ENCODE measurements at regions not wholly inside any gene's neighbourhood (a gene's known extent, or its start where the extent isn't known, plus 50 kb on each side); places are given as distances from the start of the nearest gene placed in this dataset.
"Not testable (repeated sequence)": the region's sequence is repeated elsewhere in the genome, so short reads cannot be mapped to it uniquely, and the experiment has no call there.

DNA sequence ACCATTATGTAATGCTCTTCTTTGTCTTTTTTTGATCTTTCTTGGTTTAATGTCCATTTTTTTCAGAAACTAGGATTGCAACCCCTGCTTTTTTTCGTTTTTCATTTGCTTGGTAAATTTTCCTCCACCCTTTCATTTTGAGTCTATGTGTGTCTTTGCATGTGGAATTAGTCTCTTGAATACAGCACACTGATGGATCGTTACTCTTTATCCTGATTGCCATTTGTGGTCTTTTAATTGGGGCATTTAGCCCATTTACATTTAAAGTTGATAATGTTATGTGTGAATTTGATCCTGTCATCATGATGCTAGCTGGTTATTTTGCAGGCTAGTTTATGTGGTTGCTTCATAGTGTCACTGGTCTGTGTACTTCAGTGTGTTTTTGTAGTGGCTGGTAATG lies 75.6 kb upstream of the ETV3 start:
- 64 to 78% methylated on average over 2 of the region's 2 CpGs for WGBS, 2 donors
- Histone ChIP-seq H3K9ac (ENCODE audit: insufficient read depth in 1 of 2, low read length in 2 of 2) (no peak overlapping the region), H3K4me1 (ENCODE audit: control insufficient read depth in 5 of 5, insufficient read depth in 5 of 5, low read length in 5 of 5) (no peaks in the 10 kb centered on the region), H3K4me3 (no peak overlapping the region), H3K27me3 (ENCODE audit: control insufficient read depth in 3 of 3, insufficient read depth in 3 of 3, low read length in 2 of 3) (no peaks in the 10 kb centered on the region), H3K9me3 (ENCODE audit: control insufficient read depth in 4 of 4, insufficient read depth in 3 of 4, low read length in 3 of 4) (peaks cover 0 to 19% (median 5%) of the 10 kb centered on the region in 4 donors), H3K27ac (ENCODE audit: low read depth in 1 of 2, low read length in 1 of 2) (no peak overlapping the region), H3K36me3 (ENCODE audit: control insufficient read depth in 4 of 4, insufficient read depth in 4 of 4, low read length in 4 of 4) (no peaks in the 10 kb centered on the region)
- TF ChIP-seq CTCF (IDR thresholded peaks at IDR 0.05; ENCODE audit: control extremely low read depth, extremely low read depth) = no peak
- DNase-seq (no peak), ATAC-seq (ENCODE audit: insufficient read depth, low FRiP score) (no peak)

GRCh38 chr1:157209514-157209913 lies 71.3 kb upstream of the ETV3 start:
- 70 to 73% methylated on average over 2 of the region's 2 CpGs for WGBS, 2 donors
- H3K9ac ChIP-seq (ENCODE audit: insufficient read depth in 1 of 2, low read length in 2 of 2) = no peak overlapping the region
- H3K4me1 ChIP-seq (ENCODE audit: control insufficient read depth in 5 of 5, insufficient read depth in 5 of 5, low read length in 5 of 5) = no peaks in the 10 kb centered on the region
- H3K36me3 ChIP-seq (ENCODE audit: control insufficient read depth in 4 of 4, insufficient read depth in 4 of 4, low read length in 4 of 4) = no peaks in the 10 kb centered on the region
- no peak overlapping the region for H3K27ac ChIP-seq (ENCODE audit: low read depth in 1 of 2, low read length in 1 of 2)
- DNase-seq (no peak), ATAC-seq (ENCODE audit: insufficient read depth, low FRiP score) (no peak)
- peaks cover 0 to 15% (median under 1%) of the 10 kb centered on the region in 4 donors for H3K9me3 ChIP-seq (ENCODE audit: control insufficient read depth in 4 of 4, insufficient read depth in 3 of 4, low read length in 3 of 4)
- H3K4me3 ChIP-seq = no peak overlapping the region
- H3K27me3 ChIP-seq (ENCODE audit: control insufficient read depth in 3 of 3, insufficient read depth in 3 of 3, low read length in 2 of 3) = no peaks in the 10 kb centered on the region
- no peak for TF ChIP-seq CTCF (IDR thresholded peaks at IDR 0.05; ENCODE audit: control extremely low read depth, extremely low read depth)

- 96 to 99% methylated on average over 3 of the region's 3 CpGs for WGBS, 2 donors
Measured at GRCh38 chr1:157205982-157206381, 67.8 kb upstream of the ETV3 start.

GRCh38 chr1:157203166-157203565 lies 65.0 kb upstream of the ETV3 start:
- H3K27ac ChIP-seq (ENCODE audit: low read depth in 1 of 2, low read length in 1 of 2) = no peak overlapping the region
- no peaks in the 10 kb centered on the region for H3K27me3 ChIP-seq (ENCODE audit: control insufficient read depth in 3 of 3, insufficient read depth in 3 of 3, low read length in 2 of 3)
- H3K4me1 ChIP-seq (ENCODE audit: control insufficient read depth in 5 of 5, insufficient read depth in 5 of 5, low read length in 5 of 5) = peaks cover 0 to 5% (median 0%) of the 10 kb centered on the region in 5 donors
- TF ChIP-seq CTCF (IDR thresholded peaks at IDR 0.05; ENCODE audit: control extremely low read depth, extremely low read depth) = no peak
- ATAC-seq (ENCODE audit: insufficient read depth, low FRiP score) (no peak), DNase-seq (no peak)
- 94 to 96% methylated on average over 5 of the region's 5 CpGs for WGBS, 2 donors
- H3K9ac ChIP-seq (ENCODE audit: insufficient read depth in 1 of 2, low read length in 2 of 2) = no peak overlapping the region
- no peak overlapping the region for H3K4me3 ChIP-seq
- H3K36me3 ChIP-seq (ENCODE audit: control insufficient read depth in 4 of 4, insufficient read depth in 4 of 4, low read length in 4 of 4) = no peaks in the 10 kb centered on the region
- H3K9me3 ChIP-seq (ENCODE audit: control insufficient read depth in 4 of 4, insufficient read depth in 3 of 4, low read length in 3 of 4) = peaks cover 0 to 2% (median 0%) of the 10 kb centered on the region in 4 donors

More at GRCh38 chr1:157205982-157206381, 67.8 kb upstream of the ETV3 start:
- H3K27ac ChIP-seq (ENCODE audit: low read depth in 1 of 2, low read length in 1 of 2); H3K27me3 ChIP-seq (ENCODE audit: control insufficient read depth in 3 of 3, insufficient read depth in 3 of 3, low read length in 2 of 3); H3K9ac ChIP-seq (ENCODE audit: insufficient read depth in 1 of 2, low read length in 2 of 2); H3K4me3 ChIP-seq; ATAC-seq (ENCODE audit: insufficient read depth, low FRiP score); DNase-seq; H3K9me3 ChIP-seq (ENCODE audit: control insufficient read depth in 4 of 4, insufficient read depth in 3 of 4, low read length in 3 of 4); H3K36me3 ChIP-seq (ENCODE audit: control insufficient read depth in 4 of 4, insufficient read depth in 4 of 4, low read length in 4 of 4); H3K4me1 ChIP-seq (ENCODE audit: control insufficient read depth in 5 of 5, insufficient read depth in 5 of 5, low read length in 5 of 5): not testable (repeated sequence)

Measured in lung (tissue), 11 donors.